ENCODE measurements at regions not wholly inside any gene's neighbourhood (a gene's known extent, or its start where the extent isn't known, plus 50 kb on each side); places are given as distances from the start of the nearest gene placed in this dataset.

DNA sequence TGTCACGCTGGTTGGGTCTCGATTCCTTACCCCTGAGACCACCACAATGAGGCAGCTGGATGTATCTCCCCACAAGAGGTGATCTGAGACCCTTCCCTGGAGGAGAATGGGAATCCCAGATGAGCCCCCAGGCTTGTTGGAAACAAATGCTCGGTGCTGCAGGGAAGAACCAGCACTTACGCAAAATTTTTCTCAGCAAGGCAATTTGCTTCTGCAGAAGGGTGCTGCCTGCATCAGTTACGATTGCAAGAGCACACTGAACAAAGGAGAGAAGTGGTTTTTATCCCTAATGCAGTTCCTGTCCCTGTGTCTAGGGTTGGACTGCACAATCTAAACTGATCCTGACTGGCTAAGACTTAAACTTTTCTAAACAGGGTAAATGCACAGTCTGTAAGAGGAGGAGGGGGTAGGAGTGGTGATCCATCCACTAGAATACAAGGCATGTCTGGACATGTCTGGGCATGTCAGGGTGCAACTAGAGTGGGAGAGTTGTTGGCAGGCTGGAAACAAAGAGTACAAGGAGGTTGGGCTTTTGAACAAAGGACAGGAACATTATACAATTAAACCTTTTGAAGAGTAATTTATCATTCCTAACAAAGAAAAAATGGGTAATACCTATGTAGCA, 114.9 kb upstream of the FAM3C start:
- no peaks in the 10 kb centered on the region for H3K79me2 ChIP-seq (ENCODE audit: control insufficient read depth, insufficient read depth, low read length)
- no peak overlapping the region for H2AFZ ChIP-seq (ENCODE audit: control insufficient read depth, low read length)
- H3K4me2 ChIP-seq (ENCODE audit: control insufficient read depth, extremely low read depth, insufficient read depth, low read depth, low read length) = no peak overlapping the region
- H3K9ac ChIP-seq (ENCODE audit: control insufficient read depth, extremely low read depth, insufficient read depth, low read length) = no peak overlapping the region
- peaks cover 27% of the 10 kb centered on the region for H3K9me3 ChIP-seq (ENCODE audit: control insufficient read depth, low read depth, low read length)
- H3K36me3 ChIP-seq (ENCODE audit: control insufficient read depth in 2 of 2, extremely low read depth in 1 of 2, insufficient read depth in 2 of 2, low read length in 2 of 2) = no peaks in the 10 kb centered on the region
- no peaks in the 10 kb centered on the region for H3K9me1 ChIP-seq (ENCODE audit: control insufficient read depth, extremely low read depth, insufficient read depth, low read length)
- no peak for FAIRE-seq
- no peak for TF ChIP-seq EZH2 (IDR thresholded peaks at IDR 0.05; ENCODE audit: low read length)
- TF ChIP-seq, protein P1, sequence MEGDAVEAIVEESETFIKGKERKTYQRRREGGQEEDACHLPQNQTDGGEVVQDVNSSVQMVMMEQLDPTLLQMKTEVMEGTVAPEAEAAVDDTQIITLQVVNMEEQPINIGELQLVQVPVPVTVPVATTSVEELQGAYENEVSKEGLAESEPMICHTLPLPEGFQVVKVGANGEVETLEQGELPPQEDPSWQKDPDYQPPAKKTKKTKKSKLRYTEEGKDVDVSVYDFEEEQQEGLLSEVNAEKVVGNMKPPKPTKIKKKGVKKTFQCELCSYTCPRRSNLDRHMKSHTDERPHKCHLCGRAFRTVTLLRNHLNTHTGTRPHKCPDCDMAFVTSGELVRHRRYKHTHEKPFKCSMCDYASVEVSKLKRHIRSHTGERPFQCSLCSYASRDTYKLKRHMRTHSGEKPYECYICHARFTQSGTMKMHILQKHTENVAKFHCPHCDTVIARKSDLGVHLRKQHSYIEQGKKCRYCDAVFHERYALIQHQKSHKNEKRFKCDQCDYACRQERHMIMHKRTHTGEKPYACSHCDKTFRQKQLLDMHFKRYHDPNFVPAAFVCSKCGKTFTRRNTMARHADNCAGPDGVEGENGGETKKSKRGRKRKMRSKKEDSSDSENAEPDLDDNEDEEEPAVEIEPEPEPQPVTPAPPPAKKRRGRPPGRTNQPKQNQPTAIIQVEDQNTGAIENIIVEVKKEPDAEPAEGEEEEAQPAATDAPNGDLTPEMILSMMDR (optimal IDR thresholded peaks at IDR 0.05 in 1 of 3, IDR thresholded peaks at IDR 0.05 in 1 of 3, conservative IDR thresholded peaks at IDR 0.05 in 1 of 3; ENCODE audit: extremely low read depth in 1 of 3, insufficient read depth in 2 of 3, low read length in 3 of 3) = no peak
- DNase-seq (ENCODE audit: low read depth, low spot score) = no peak
- H4K20me1 ChIP-seq (ENCODE audit: control insufficient read depth, extremely low read depth, insufficient read depth, low read length) = no peaks in the 10 kb centered on the region
- no peak overlapping the region for H3K4me3 ChIP-seq (ENCODE audit: control insufficient read depth in 2 of 3, extremely low read depth in 1 of 3, insufficient read depth in 2 of 3, low read depth in 1 of 3, low read length in 3 of 3)
- H3K4me1 ChIP-seq (ENCODE audit: control insufficient read depth, extremely low read depth, insufficient read depth, low read length) = peaks cover 5% of the 10 kb centered on the region
- no peak overlapping the region for H3K27ac ChIP-seq (ENCODE audit: control insufficient read depth, insufficient read depth, low read length)
- dilution Hi-C loops (cut with MboI; ENCODE audit: extremely low pct_ligation_motif_present, low sequenced_read_pairs) = no loop called here
- H3K27me3 ChIP-seq (ENCODE audit: control insufficient read depth, extremely low read depth, insufficient read depth, low read length) = no peaks in the 10 kb centered on the region

DNA sequence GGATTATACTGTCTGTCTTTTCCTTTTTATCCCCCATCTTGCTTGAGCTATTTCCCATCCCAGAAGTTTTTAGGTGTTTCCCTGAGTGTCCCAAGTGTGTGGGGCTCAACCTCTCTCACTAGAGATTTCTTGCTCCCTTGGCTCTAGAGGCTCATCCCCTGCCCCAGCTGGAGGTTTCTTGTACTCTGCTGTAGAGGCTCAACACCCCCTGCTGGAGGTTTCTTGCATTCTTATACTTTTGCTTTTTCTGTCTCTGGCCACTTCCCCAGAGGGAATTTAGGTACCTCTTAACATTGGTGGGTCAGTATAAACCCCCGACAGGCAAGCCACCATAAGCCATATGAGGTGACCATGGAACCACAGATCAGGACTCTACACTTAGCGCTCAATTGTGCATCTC, 114.2 kb upstream of the FAM3C start:
- dilution Hi-C loops (cut with MboI; ENCODE audit: extremely low pct_ligation_motif_present, low sequenced_read_pairs) = no loop called here
- FAIRE-seq = no peak

More for the DNA sequence above, 114.2 kb upstream of the FAM3C start:
- no peaks in the 10 kb centered on the region for H3K9me1 ChIP-seq (ENCODE audit: control insufficient read depth, extremely low read depth, insufficient read depth, low read length)
- H3K79me2 ChIP-seq (ENCODE audit: control insufficient read depth, insufficient read depth, low read length) = no peaks in the 10 kb centered on the region
- TF ChIP-seq EZH2 (IDR thresholded peaks at IDR 0.05; ENCODE audit: low read length) = no peak
- TF ChIP-seq, protein P1 (optimal IDR thresholded peaks at IDR 0.05 in 1 of 3, IDR thresholded peaks at IDR 0.05 in 1 of 3, conservative IDR thresholded peaks at IDR 0.05 in 1 of 3; ENCODE audit: extremely low read depth in 1 of 3, insufficient read depth in 2 of 3, low read length in 3 of 3) = no peak
- H4K20me1 ChIP-seq (ENCODE audit: control insufficient read depth, extremely low read depth, insufficient read depth, low read length) = no peaks in the 10 kb centered on the region
- peaks cover 33% of the 10 kb centered on the region for H3K9me3 ChIP-seq (ENCODE audit: control insufficient read depth, low read depth, low read length)
- no peak overlapping the region for H3K4me2 ChIP-seq (ENCODE audit: control insufficient read depth, extremely low read depth, insufficient read depth, low read depth, low read length)
- H3K4me1 ChIP-seq (ENCODE audit: control insufficient read depth, extremely low read depth, insufficient read depth, low read length) = no peaks in the 10 kb centered on the region
- H3K9ac ChIP-seq (ENCODE audit: control insufficient read depth, extremely low read depth, insufficient read depth, low read length) = no peak overlapping the region
- no peaks in the 10 kb centered on the region for H3K36me3 ChIP-seq (ENCODE audit: control insufficient read depth in 2 of 2, extremely low read depth in 1 of 2, insufficient read depth in 2 of 2, low read length in 2 of 2)
- H2AFZ ChIP-seq (ENCODE audit: control insufficient read depth, low read length) = no peak overlapping the region
- DNase-seq (ENCODE audit: low read depth, low spot score) = no peak
- no peaks in the 10 kb centered on the region for H3K27me3 ChIP-seq (ENCODE audit: control insufficient read depth, extremely low read depth, insufficient read depth, low read length)
- no peak overlapping the region for H3K27ac ChIP-seq (ENCODE audit: control insufficient read depth, insufficient read depth, low read length)
- no peak overlapping the region for H3K4me3 ChIP-seq (ENCODE audit: control insufficient read depth in 2 of 3, extremely low read depth in 1 of 3, insufficient read depth in 2 of 3, low read depth in 1 of 3, low read length in 3 of 3)

Data from keratinocyte (primary cell).